Limb (tissue), 2 donors: ENCODE measurements at regions not wholly inside any gene's neighbourhood (a gene's known extent, or its start where the extent isn't known, plus 50 kb on each side); places are given as distances from the start of the nearest gene placed in this dataset.
"Not testable (repeated sequence)": the region's sequence is repeated elsewhere in the genome, so short reads cannot be mapped to it uniquely, and the experiment has no call there.

Experiments
- DNase-seq, 2 donors: peaks; one replicate each; pipeline ENCODE4 v3.0.0-alpha.2; 2016; ENCODE audit errors: extremely low spot score in 2 of 2

GRCh38 chr1:4476394-4476793 lies 178.0 kb upstream of the AJAP1 start:
- no peak for DNase-seq

DNA sequence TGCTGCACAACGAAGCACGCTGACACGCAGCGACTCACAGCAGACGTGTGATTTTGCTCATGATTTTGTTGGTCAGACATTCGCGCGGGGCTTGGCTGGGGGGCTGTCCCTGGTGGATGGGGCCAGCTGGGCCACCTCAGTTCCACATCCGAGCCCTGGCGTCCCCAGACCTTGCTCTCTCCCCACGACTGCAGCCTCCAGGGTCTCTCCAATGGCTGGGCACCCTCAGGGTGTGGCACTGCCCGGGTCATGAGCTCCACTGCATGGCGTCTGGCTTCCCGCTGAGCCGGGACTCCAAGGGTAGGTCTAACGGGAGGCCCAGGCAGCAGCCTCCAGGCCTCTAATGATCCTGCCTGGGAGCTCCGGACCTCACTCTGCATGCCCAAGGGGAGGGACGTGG lies 173.0 kb upstream of the AJAP1 start:
- DNase-seq, result no peak

- no peak for DNase-seq
Observed at GRCh38 chr1:4482526-4482925, 171.9 kb upstream of the AJAP1 start.

GRCh38 chr1:4483021-4483625 lies 171.3 kb upstream of the AJAP1 start:
- DNase-seq, result no peak

- DNase-seq, result no peak
Observed at GRCh38 chr1:4485398-4485797, 169.0 kb upstream of the AJAP1 start.

DNA sequence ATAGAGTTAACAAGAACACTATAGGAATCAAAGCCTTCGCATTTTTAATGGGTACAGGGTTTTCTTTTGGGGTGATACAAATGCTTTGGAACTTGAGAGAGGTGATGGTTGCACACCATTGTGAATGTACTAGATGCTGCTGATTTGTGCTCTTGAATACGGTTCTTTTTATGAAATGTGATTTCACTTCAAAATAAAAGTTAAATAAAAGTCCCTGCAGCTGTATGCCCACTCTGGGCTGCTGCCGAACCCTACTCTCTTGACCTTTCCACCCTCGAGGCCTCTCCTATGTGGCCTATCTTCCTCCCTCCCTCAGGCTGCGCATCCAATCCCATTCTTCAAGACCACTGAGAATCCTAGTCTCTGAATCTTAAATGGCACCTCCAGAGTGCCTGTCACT lies 168.5 kb upstream of the AJAP1 start:
- no peak for DNase-seq

GRCh38 chr1:4486408-4487120 lies 167.8 kb upstream of the AJAP1 start:
- no peak for DNase-seq

GRCh38 chr1:4488018-4488417 lies 166.4 kb upstream of the AJAP1 start:
- DNase-seq, result no peak

- no peak for DNase-seq
Observed at GRCh38 chr1:4489486-4489885, 164.9 kb upstream of the AJAP1 start.

- not testable (repeated sequence) for DNase-seq
Observed at GRCh38 chr1:4489992-4490391, 164.4 kb upstream of the AJAP1 start.

DNA sequence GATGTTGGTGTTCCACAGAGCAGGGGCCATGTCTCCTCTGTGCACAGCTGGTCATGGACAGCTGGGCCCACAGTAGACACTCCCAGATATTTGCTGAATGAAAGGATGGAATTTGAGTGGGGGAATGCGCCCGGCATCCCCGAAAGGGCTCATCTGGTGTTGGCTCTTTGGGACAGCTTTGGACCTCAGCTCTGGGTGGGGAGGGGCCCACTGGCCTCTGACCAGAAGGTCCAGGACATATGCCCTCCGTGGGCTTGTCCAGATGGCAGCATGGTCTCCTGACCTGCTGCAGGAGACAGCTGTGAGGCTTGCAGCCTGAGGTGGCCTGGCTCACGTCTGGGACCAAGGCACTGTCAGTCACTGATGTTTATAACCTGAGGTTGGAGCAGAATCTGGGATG lies 160.4 kb upstream of the AJAP1 start:
- DNase-seq, result no peak

- DNase-seq, result no peak
Observed at GRCh38 chr1:4494558-4494957, 159.9 kb upstream of the AJAP1 start.

DNA sequence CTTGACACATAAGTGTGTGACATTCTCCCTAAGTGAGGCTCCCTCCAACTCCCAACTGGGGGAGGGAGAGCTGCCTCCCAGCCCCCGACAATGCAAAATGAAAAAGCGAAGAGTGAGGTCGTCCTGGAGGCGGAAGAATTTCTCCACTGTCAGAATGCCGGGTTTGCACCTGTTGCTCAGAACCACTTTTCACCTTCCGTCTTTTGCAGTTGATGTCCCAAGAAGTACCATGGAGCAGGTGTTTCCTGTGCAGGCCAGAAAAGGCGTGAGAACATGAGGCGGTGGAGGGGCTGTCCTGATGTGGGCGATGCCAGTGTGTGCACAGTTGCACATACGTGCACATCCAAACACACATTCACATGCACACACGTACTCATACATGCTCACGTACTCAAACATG lies 158.6 kb upstream of the AJAP1 start:
- DNase-seq, result no peak

- no peak for DNase-seq
Observed at GRCh38 chr1:4500441-4500840, 154.0 kb upstream of the AJAP1 start.

DNA sequence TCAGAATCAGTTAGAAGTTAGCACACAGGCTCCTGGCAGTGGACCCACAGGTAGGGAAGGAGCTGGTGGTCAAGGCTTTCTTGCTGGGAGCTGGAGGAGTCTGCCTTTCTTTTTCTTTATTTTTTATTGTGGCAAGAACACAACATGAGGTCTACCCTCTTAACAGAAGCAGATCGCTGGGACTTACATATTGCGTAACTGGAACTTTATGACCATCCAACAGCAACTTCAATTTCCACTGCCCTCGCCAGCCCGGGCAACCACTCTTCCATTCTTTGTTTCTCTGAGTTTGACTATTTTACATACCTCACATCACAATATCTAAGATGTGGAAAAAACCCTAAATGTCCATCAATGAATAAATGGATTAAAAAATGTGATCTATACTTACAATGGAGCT lies 147.8 kb upstream of the AJAP1 start:
- no peak for DNase-seq

DNA sequence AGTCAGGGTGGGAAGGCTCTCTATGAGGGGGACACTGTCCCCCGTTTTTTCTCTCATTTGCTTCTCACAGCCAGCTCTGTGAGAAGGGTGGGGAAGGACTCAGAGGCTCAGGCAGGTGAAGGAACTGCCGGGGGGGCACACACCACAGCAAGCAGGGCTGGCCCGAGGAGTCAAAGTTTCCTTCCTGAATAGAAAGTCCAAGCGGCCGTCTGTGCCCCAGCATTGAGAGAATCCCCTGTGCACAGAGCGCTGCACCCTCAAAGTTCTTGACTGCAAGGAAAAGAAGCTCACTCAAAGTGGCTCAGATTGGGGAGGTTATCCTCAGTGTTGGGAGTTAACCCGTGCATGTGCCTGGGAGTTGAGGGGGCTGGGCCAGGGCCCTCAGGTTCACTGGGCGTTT lies 145.2 kb upstream of the AJAP1 start:
- DNase-seq, result no peak

- no peak for DNase-seq
Observed at GRCh38 chr1:4510276-4510691, 144.1 kb upstream of the AJAP1 start.

DNA sequence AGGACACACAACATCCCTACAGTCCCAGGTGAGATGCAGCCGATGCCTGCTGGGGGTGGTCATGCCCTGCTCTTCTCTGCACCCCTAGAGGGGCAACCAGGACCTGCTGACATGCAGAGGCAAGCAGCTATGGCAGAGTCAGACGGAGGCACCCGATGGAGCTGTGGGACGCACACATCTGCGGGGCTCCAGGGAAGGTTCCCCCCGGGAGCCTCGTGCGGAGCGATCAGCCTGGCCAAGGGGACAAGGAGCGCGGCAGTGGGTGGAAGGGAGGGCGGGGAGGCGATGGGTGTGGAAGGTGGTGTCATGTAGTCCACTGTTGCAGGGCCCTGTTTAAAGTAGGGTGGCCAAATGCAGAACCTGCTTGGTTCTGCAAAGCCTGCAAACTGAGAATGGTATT lies 143.0 kb upstream of the AJAP1 start:
- DNase-seq, result no peak

- peak; percentile 67 to 70 for DNase-seq
Observed at GRCh38 chr1:4512636-4513035, 141.8 kb upstream of the AJAP1 start.

- no peak for DNase-seq
Observed at GRCh38 chr1:4513685-4514084, 140.7 kb upstream of the AJAP1 start.

DNA sequence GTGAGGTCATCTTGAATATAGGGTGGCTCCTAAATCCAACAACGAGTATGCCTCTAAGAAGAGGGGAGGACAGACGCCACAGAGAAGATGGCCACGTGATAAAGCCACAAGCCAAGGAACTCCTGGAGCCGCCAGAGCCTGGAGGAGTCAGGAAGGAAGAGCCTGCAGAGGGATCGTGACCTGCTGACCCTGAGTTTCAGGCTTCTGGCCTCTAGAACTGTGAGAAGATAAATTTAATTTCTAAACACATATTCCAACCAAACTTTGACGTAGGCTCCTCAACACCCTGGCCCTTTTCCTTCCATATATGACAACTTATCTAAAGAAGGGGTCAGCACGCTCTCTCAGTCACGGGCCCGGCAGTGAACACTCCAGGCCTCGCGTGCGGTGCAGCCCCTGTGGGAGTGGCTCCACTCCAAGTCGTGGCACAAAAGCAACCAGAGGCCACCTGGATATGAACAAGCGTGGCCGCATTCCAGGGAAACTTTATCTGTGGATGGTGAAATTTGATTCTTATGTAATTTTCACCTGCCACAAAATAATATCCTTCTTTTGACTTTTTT lies 138.6 kb upstream of the AJAP1 start:
- DNase-seq, result no peak

DNA sequence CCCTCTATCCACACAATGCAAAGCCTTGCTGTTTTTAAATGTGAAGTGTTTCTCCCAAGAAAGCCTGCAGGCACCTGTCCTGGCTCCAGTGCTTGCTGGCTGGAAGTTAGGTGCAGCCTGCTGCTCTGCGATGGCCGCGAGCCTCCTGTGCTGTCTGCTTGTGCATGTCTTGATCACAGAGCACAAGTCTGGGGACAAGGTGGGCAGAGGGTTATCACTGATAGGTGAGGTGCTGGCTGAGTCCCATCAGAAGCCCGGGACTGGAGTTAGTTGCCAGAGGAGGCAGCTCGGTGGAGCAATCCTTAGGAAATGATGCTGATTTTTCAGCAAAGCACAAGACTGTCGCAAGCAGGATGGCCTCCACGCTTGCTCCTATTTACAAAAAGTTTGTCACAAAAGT lies 137.8 kb upstream of the AJAP1 start:
- no peak for DNase-seq
